Right renal pelvis (tissue), 4 donors: ENCODE measurements at regions not wholly inside any gene's neighbourhood (a gene's known extent, or its start where the extent isn't known, plus 50 kb on each side); places are given as distances from the start of the nearest gene placed in this dataset.

Experiments
- DNase-seq, 4 donors: peaks; one replicate each; pipeline ENCODE4 v3.0.0-alpha.2; 2013; ENCODE audit warnings: low read depth in 4 of 4, low spot score in 3 of 4, missing footprints in 1 of 4

- no peak for DNase-seq
Observed at GRCh38 chr13:33940898-33941297, 122.9 kb downstream of the RFC3 start.

- no peak for DNase-seq
Observed at GRCh38 chr13:33945477-33945876, 127.5 kb downstream of the RFC3 start.

GRCh38 chr13:33953203-33953602 is 135.3 kb downstream of the RFC3 start:
- no peak for DNase-seq

GRCh38 chr13:33953781-33954180 is 135.8 kb downstream of the RFC3 start:
- no peak for DNase-seq

GRCh38 chr13:33956346-33956745 is 138.4 kb downstream of the RFC3 start:
- no peak for DNase-seq

GRCh38 chr13:33957497-33957905 is 139.6 kb downstream of the RFC3 start:
- no peak for DNase-seq

GRCh38 chr13:33958964-33959363 is 141.0 kb downstream of the RFC3 start:
- no peak for DNase-seq

GRCh38 chr13:33963134-33963533 is 145.2 kb downstream of the RFC3 start:
- no peak for DNase-seq

GRCh38 chr13:33963895-33964294 is 145.9 kb downstream of the RFC3 start:
- DNase-seq, result no peak

GRCh38 chr13:33968520-33969507 is 150.9 kb downstream of the RFC3 start:
- no peak for DNase-seq

GRCh38 chr13:33970746-33971561 is 153.0 kb downstream of the RFC3 start:
- DNase-seq, result no peak

- no peak for DNase-seq
Observed at GRCh38 chr13:33971562-33971819, 153.5 kb downstream of the RFC3 start.

- DNase-seq, result no peak
Observed at GRCh38 chr13:33973194-33973593, 155.2 kb downstream of the RFC3 start.

GRCh38 chr13:33976965-33977364 is 159.0 kb downstream of the RFC3 start:
- no peak for DNase-seq

GRCh38 chr13:33978653-33979052 is 160.7 kb downstream of the RFC3 start:
- DNase-seq, result no peak

GRCh38 chr13:33992881-33993336 is 175.0 kb downstream of the RFC3 start:
- DNase-seq, result peak in 2 of 4 donors; percentile 5 to 6

- no peak for DNase-seq
Observed at GRCh38 chr13:33994198-33994597, 176.2 kb downstream of the RFC3 start.

- no peak for DNase-seq
Observed at GRCh38 chr13:33994826-33995502, 177.0 kb downstream of the RFC3 start.

- DNase-seq, result no peak
Observed at GRCh38 chr13:33996636-33997035, 178.7 kb downstream of the RFC3 start.

GRCh38 chr13:33997574-33997973 is 179.6 kb downstream of the RFC3 start:
- no peak for DNase-seq
